Heart right ventricle (tissue), 16 donors: ENCODE measurements at regions not wholly inside any gene's neighbourhood (a gene's known extent, or its start where the extent isn't known, plus 50 kb on each side); places are given as distances from the start of the nearest gene placed in this dataset.

Source experiments
- ATAC-seq, 8 donors: fragments of 200-7000 bp; cut with Tn5 transposase; one replicate each; pipeline ENCODE4 v1.9.1; 2020; ENCODE audit warnings: mild to moderate bottlenecking in 8 of 8, moderate library complexity in 8 of 8, moderate number of reproducible peaks in 1 of 8
- DNase-seq, 2 donors: peaks; one replicate each; pipeline ENCODE4 v3.0.0-alpha.2; 2020
- H3K27ac ChIP-seq, 10 donors: fragments of 200-600 bp; sonication (generic) in 2 of 10; one replicate each; pipeline versions ENCODE4 v1.5.0 to v1.8.0; 2020 to 2022; ENCODE audit warnings: mild to moderate bottlenecking in 3 of 10
- H3K27me3 ChIP-seq, 7 donors: fragments of 200-600 bp; one replicate each; pipeline ENCODE4 v1.8.0; 2021 to 2022; ENCODE audit warnings: mild to moderate bottlenecking in 2 of 7
- H3K36me3 ChIP-seq, 9 donors: fragments of 200-600 bp; sonication (generic) in 1 of 9; one replicate each; pipeline versions ENCODE4 v1.5.0 to v1.8.0; 2020 to 2022; ENCODE audit warnings: mild to moderate bottlenecking in 2 of 9
- H3K4me1 ChIP-seq, 9 donors: fragments of 200-600 bp; sonication (generic) in 1 of 9; one replicate each; pipeline versions ENCODE4 v1.5.0 to v1.8.0; 2020 to 2022; ENCODE audit warnings: mild to moderate bottlenecking in 4 of 9
- H3K4me3 ChIP-seq, 10 donors: fragments of 200-600 bp; sonication (generic) in 2 of 10; one replicate each; pipeline versions ENCODE4 v1.5.0 to v1.8.0; 2020 to 2022; ENCODE audit warnings: mild to moderate bottlenecking in 7 of 10, moderate library complexity in 2 of 10
- H3K9me3 ChIP-seq, 11 donors: fragments of 200-600 bp in 10 of 11; sonication (generic) in 2 of 11; one replicate each; pipeline versions ENCODE4 v1.5.0 to v1.8.0; 2013 to 2022; ENCODE audit warnings: mild to moderate bottlenecking in 2 of 11, control low read depth in 1 of 11, moderate library complexity in 1 of 11
- CTCF ChIP-seq, 9 donors: fragments of 200-600 bp; sonication (generic) in 2 of 9; IDR thresholded peaks; one replicate each; pipeline versions ENCODE4 v1.5.0 to v1.8.0; 2021 to 2022; ENCODE audit warnings: antibody characterized with exemption in 9 of 9, mild to moderate bottlenecking in 5 of 9, moderate library complexity in 1 of 9
- WGBS, 2 donors: extraction: QIAGEN DNeasy Blood & Tissue Kit; methylation state at CpG; one replicate each; pipeline ENCODE4 v1.1.7; 2013; ENCODE audit warnings: inconsistent platforms in 1 of 2; 5-methylcytosine and 5-hydroxymethylcytosine counted together
- intact Hi-C, 10 donors: fragments of 100-400 bp; cut with DNase I; formaldehyde crosslinking; loops; one replicate each; pipeline versions ENCODE4 v1.11.1 to v1.14.2; 2022
- donor health status: Arrhythmogenic right ventricular cardiomyopathy.
- donor health status: ischemic (EF 13 %, LVEDD 7.1; RV severe dilation, severe dysfunction).
- donor health status: healthy with polysubstance abuse.
- donor health status: DM: no; HTN: yes; CAD: no.
- donor health status: DM: no; HTN: no; CAD: no.
- donor health status: ischemic (EF 25% LVEDD 6.9; RV normal size, moderate dysfunction).
- donor health status: ischemic (EF 25% LVEDD 5.7; RV mildly dilated, moderate dysfunction).
- donor health status: healthy.
- donor health status: DM: yes; HTN: yes; CAD: no.
- donor health status: Ischemic cardiomyopathy.
- donor health status: ischemic (EF 35%, LVEDD 5.7; RV mildly dilated, moderate dysfunction).
- donor health status: nonischemic (EF 11% LVEDD 7.7; RV severe dilation, severe dysfunction).
- donor health status: DM: yes; HTN: yes; CAD: no.
- donor health status: PGD.
- donor health status: ischemic (EF 29% LVEDD 5.4; RV normal size, mild dysfunction).
- donor health status: nonischemic (EF 23%, LVEDD 6.1; RV moderate dilation, normal function).

DNA sequence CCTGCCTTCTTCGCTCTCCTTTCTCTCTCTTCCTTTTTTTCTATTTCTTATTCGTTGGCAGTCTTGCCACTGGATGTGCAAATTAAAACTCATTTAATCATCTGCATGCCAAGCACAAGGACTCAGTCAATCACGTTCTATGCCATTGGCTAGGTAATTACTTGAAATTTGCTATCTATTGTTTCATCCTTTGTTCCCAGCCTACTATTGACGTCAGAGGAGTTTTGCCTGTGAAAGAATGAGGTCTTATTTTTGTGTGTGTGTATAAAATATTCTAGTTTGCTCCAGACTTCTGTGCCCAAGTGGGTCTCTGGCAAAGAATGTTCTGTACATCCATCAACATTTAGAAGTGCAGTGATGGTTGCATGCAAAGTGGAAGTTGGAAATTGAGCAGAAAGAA, 132.3 kb upstream of the DOK5 start:
- no peak overlapping the region for H3K4me3 ChIP-seq
- H3K4me1 ChIP-seq = peaks cover 0 to 24% (median 0%) of the 10 kb centered on the region in 9 donors
- no peak overlapping the region for H3K27ac ChIP-seq
- WGBS, 2 donors = 78 to 86% methylated on average over 4 of the region's 4 CpGs
- no peaks in the 10 kb centered on the region for H3K9me3 ChIP-seq
- no peak for TF ChIP-seq CTCF (IDR thresholded peaks at IDR 0.05)
- H3K27me3 ChIP-seq = no peaks in the 10 kb centered on the region
- DNase-seq (no peak), ATAC-seq (no peak)
- no peaks in the 10 kb centered on the region for H3K36me3 ChIP-seq
- intact Hi-C loops = no loop called here

- no peaks in the 10 kb centered on the region for H3K9me3 ChIP-seq
Measured at GRCh38 chr20:54343634-54344033, 131.8 kb upstream of the DOK5 start.

DNA sequence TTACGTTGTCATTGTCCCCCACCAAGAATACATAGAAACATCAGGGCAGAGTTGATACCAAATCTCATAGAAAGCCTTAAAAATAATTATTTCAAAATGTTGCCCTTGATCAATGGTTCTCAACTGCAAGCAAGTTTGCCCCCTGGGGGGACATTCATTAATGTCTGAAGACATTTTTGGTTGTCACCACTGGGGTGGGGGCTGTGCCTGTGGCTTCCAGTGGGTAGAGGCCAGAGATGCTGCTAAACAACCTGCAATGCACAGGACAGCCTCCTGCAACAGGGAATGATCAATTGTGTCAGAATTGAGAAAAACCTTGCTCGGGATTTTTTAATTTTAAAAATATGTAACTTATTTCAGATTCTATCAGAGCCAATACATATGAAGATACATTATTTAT, 130.6 kb upstream of the DOK5 start:
- Histone ChIP-seq H3K36me3 (no peaks in the 10 kb centered on the region), H3K9me3 (no peaks in the 10 kb centered on the region), H3K27ac (no peak overlapping the region), H3K4me1 (peaks cover 0 to 24% (median 0%) of the 10 kb centered on the region in 9 donors), H3K27me3 (no peaks in the 10 kb centered on the region), H3K4me3 (no peak overlapping the region)
- no peak for DNase-seq
- WGBS, 2 donors = 75 to 76% methylated on average over 2 of the region's 2 CpGs
- no peak for TF ChIP-seq CTCF (IDR thresholded peaks at IDR 0.05)
- intact Hi-C loops = no loop called here
- ATAC-seq = no peak

More at GRCh38 chr20:54343634-54344033, 131.8 kb upstream of the DOK5 start:
- WGBS, 2 donors = 93 to 94% methylated on average over 1 of the region's 1 CpG
- intact Hi-C loops = no loop called here
- DNase-seq (no peak), ATAC-seq (no peak)
- no peak overlapping the region for H3K27ac ChIP-seq
- peaks cover 0 to 24% (median 0%) of the 10 kb centered on the region in 9 donors for H3K4me1 ChIP-seq
- no peak for TF ChIP-seq CTCF (IDR thresholded peaks at IDR 0.05)
- no peaks in the 10 kb centered on the region for H3K36me3 ChIP-seq
- H3K4me3 ChIP-seq = no peak overlapping the region
- no peaks in the 10 kb centered on the region for H3K27me3 ChIP-seq

DNA sequence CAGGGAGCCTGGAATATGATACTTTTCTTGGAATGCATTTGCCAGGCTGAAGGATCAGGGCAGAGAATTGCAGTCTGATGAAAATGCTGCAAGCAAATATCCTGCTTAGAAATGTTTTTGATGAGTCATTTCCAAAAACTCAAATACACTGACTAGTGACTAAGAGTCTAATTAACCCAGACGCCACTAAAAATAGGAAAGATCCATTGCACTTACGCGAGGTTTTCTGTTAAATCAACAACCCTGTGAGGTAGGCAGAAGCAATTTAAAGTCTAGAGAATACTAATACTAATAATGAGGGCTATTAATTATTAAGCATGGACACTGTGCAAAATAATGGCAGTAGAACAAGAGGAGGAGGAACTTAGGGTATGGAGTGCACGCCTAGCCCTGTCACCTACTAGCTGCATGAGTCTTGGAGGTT, 130.1 kb upstream of the DOK5 start:
- Histone ChIP-seq H3K9me3 (no peaks in the 10 kb centered on the region), H3K36me3 (no peaks in the 10 kb centered on the region), H3K4me1 (peaks cover 0 to 19% (median 0%) of the 10 kb centered on the region in 9 donors), H3K27ac (no peak overlapping the region), H3K4me3 (no peak overlapping the region), H3K27me3 (no peaks in the 10 kb centered on the region)
- ATAC-seq (no peak), DNase-seq (no peak)
- intact Hi-C loops = no loop called here
- no peak for TF ChIP-seq CTCF (IDR thresholded peaks at IDR 0.05)
- WGBS, 2 donors = 65 to 67% methylated on average over 4 of the region's 4 CpGs
